ENCODE measurements at regions not wholly inside any gene's neighbourhood (a gene's known extent, or its start where the extent isn't known, plus 50 kb on each side); places are given as distances from the start of the nearest gene placed in this dataset.

- no peak for TF ChIP-seq POLR2A (IDR thresholded peaks at IDR 0.05)
- TF ChIP-seq POLR2AphosphoS5 (IDR thresholded peaks at IDR 0.05), result no peak
- no peak for TF ChIP-seq CTCF (IDR thresholded peaks at IDR 0.05)
- TF ChIP-seq EP300 (IDR thresholded peaks at IDR 0.05), result no peak
These were observed 208.3 kb downstream of the TJP1 start for GRCh38 chr15:29613951-29614382.

Data from sigmoid colon (tissue), 4 donors.